H1 (cell line): ENCODE measurements at regions not wholly inside any gene's neighbourhood (a gene's known extent, or its start where the extent isn't known, plus 50 kb on each side); places are given as distances from the start of the nearest gene placed in this dataset.

Experiments used
- CTCF ChIA-PET: fragments of 300-600 bp; sonication (Branson Sonifier 250); formaldehyde crosslinking; loops from one replicate; lab custom pipeline; 2021; ENCODE audit not compliant: partially characterized antibody; lab: Charles Lee
- POLR2A ChIA-PET: fragments of 300-600 bp; sonication (Branson Sonifier 250); formaldehyde crosslinking; loops from one replicate; lab custom pipeline; 2021; ENCODE audit warnings: inconsistent platforms; ENCODE audit not compliant: partially characterized antibody; lab: Charles Lee
- DNase-seq, 2 experiments: peaks; one replicate each; pipeline versions ENCODE4 v3.0.0 to v3.0.0-alpha.2; 2010 to 2022; ENCODE audit warnings: low spot score in 2 of 2, low read depth in 1 of 2, mixed read lengths in 1 of 2
- FAIRE-seq: peaks from 2 replicates; lab custom pipeline; 2011; peaks lifted over from hg19 to GRCh38; lab: Jason Lieb, UNC
- H2AFZ ChIP-seq: 2 replicates; pipeline ENCODE4 v1.8.1; 2012; ENCODE audit warnings: low read length, inconsistent platforms
- H2AK5ac ChIP-seq: 2 replicates; pipeline ENCODE4 v1.6.1; 2013; ENCODE audit warnings: low read depth, low read length
- H2BK120ac ChIP-seq: replicated peaks from 2 replicates; pipeline ENCODE3; 2013; ENCODE audit warnings: low read depth, low read length, inconsistent platforms
- H2BK12ac ChIP-seq: 2 replicates; pipeline ENCODE4 v1.6.1; 2013; ENCODE audit warnings: low read depth, low read length
- H2BK15ac ChIP-seq: 2 replicates; pipeline ENCODE4 v1.6.1; 2013; ENCODE audit warnings: low read length
- H2BK20ac ChIP-seq: 2 replicates; pipeline ENCODE4 v1.6.1; 2013; ENCODE audit warnings: low read length
- H2BK5ac ChIP-seq: 2 replicates; pipeline ENCODE4 v1.6.1; 2013; ENCODE audit warnings: low read depth, low read length
- H3K14ac ChIP-seq: 2 replicates; pipeline ENCODE4 v1.6.1; 2013; ENCODE audit warnings: inconsistent platforms; ENCODE audit not compliant: insufficient read length
- H3K18ac ChIP-seq: 2 replicates; pipeline ENCODE4 v1.6.1; 2013; ENCODE audit warnings: low read length; ENCODE audit errors: extremely low read depth
- H3K23ac ChIP-seq: 2 replicates; pipeline ENCODE4 v1.6.1; 2013; ENCODE audit warnings: inconsistent platforms; ENCODE audit not compliant: insufficient read length
- H3K23me2 ChIP-seq: 2 replicates; pipeline ENCODE4 v1.6.1; 2013; ENCODE audit warnings: low read depth, low read length
- H3K27ac ChIP-seq: 2 replicates; pipeline ENCODE4 v1.6.1; 2011; ENCODE audit warnings: low read depth, low read length, inconsistent platforms
- H3K27me3 ChIP-seq, 4 experiments: replicated peaks in 1 of 4; 1 replicate in 1 of 4; 2 replicates in 3 of 4; pipeline versions ENCODE4 v1.6.1 to v1.8.1; 2011 to 2013; ENCODE audit warnings: low read length in 3 of 4, mild to moderate bottlenecking in 3 of 4, inconsistent platforms in 2 of 4, mixed read lengths in 2 of 4, moderate library complexity in 1 of 4; ENCODE audit not compliant: control insufficient read depth in 3 of 4, insufficient read depth in 3 of 4; ENCODE audit errors: extremely low read depth in 1 of 4
- H3K36me3 ChIP-seq, 4 experiments: 2 replicates each; pipeline versions ENCODE4 v1.6.1 to v1.8.1; 2011 to 2013; ENCODE audit warnings: mild to moderate bottlenecking in 4 of 4, low read length in 3 of 4, moderate library complexity in 2 of 4, control low read depth in 1 of 4, inconsistent platforms in 1 of 4; ENCODE audit not compliant: insufficient read depth in 4 of 4, control insufficient read depth in 2 of 4
- H3K4ac ChIP-seq: replicated peaks from 2 replicates; pipeline ENCODE3; 2013; ENCODE audit warnings: low read length, low read depth, mixed read lengths, inconsistent platforms; ENCODE audit not compliant: insufficient read length
- H3K4me1 ChIP-seq, 4 experiments: replicated peaks in 1 of 4; 1 replicate in 1 of 4; 2 replicates in 3 of 4; pipeline versions ENCODE4 v1.6.1 to v1.8.1; 2011 to 2013; ENCODE audit warnings: low read length in 3 of 4, inconsistent platforms in 2 of 4, mixed read lengths in 1 of 4; ENCODE audit not compliant: insufficient read depth in 4 of 4, control insufficient read depth in 3 of 4
- H3K4me2 ChIP-seq, 2 experiments: 2 replicates each; pipeline versions ENCODE4 v1.6.1 to v1.8.1; 2011 to 2013; ENCODE audit warnings: low read depth in 2 of 2, low read length in 2 of 2, control low read depth in 1 of 2, inconsistent platforms in 1 of 2, mild to moderate bottlenecking in 1 of 2; ENCODE audit not compliant: insufficient read depth in 1 of 2
- H3K4me3 ChIP-seq, 4 experiments: fragments of 200-600, 300-600 bp in 1 of 4; sonication (generic), shearing (Covaris generic), sonication (Bioruptor Twin) in 1 of 4; 2 replicates each; pipeline versions ENCODE4 v1.5.1 to v1.8.1; 2011 to 2016; ENCODE audit warnings: low read length in 4 of 4, low read depth in 3 of 4, control low read depth in 2 of 4, inconsistent platforms in 2 of 4, mild to moderate bottlenecking in 2 of 4, mixed read lengths in 1 of 4, moderate library complexity in 1 of 4; ENCODE audit not compliant: insufficient read depth in 2 of 4; ENCODE audit errors: extremely low read depth in 1 of 4
- H3K56ac ChIP-seq: replicated peaks from 2 replicates; pipeline ENCODE3; 2013; ENCODE audit warnings: low read depth, mild to moderate bottlenecking, mixed read lengths, low read length, inconsistent platforms; ENCODE audit not compliant: insufficient read length
- H3K79me1 ChIP-seq: 2 replicates; pipeline ENCODE4 v1.6.1; 2013; ENCODE audit warnings: low read depth, low read length, control low read depth
- H3K79me2 ChIP-seq, 2 experiments: 2 replicates each; pipeline versions ENCODE4 v1.6.1 to v1.8.1; 2012 to 2013; ENCODE audit warnings: low read length in 2 of 2, mild to moderate bottlenecking in 2 of 2, inconsistent platforms in 1 of 2; ENCODE audit not compliant: insufficient read depth in 2 of 2, control insufficient read depth in 1 of 2
- H3K9ac ChIP-seq, 4 experiments: replicated peaks in 1 of 4; 1 replicate in 1 of 4; 2 replicates in 3 of 4; pipeline versions ENCODE4 v1.6.1 to v1.8.1; 2011 to 2013; ENCODE audit warnings: low read depth in 3 of 4, low read length in 3 of 4, control low read depth in 2 of 4, mild to moderate bottlenecking in 2 of 4, moderate library complexity in 2 of 4, inconsistent platforms in 1 of 4; ENCODE audit errors: extremely low read depth in 1 of 4
- H3K9me3 ChIP-seq, 2 experiments: 2 replicates each; pipeline versions ENCODE4 v1.6.1 to v1.8.1; 2012 to 2013; ENCODE audit warnings: mild to moderate bottlenecking in 2 of 2, moderate library complexity in 2 of 2, control low read depth in 1 of 2, inconsistent platforms in 1 of 2, low read depth in 1 of 2, low read length in 1 of 2, mixed read lengths in 1 of 2; ENCODE audit not compliant: insufficient read depth in 2 of 2
- H4K20me1 ChIP-seq, 2 experiments: replicated peaks in 1 of 2; 2 replicates each; pipeline versions ENCODE3 to v1.8.1; 2011 to 2013; ENCODE audit warnings: inconsistent platforms in 2 of 2, low read length in 2 of 2, mild to moderate bottlenecking in 1 of 2; ENCODE audit not compliant: insufficient read depth in 2 of 2, control insufficient read depth in 1 of 2
- H4K5ac ChIP-seq: 2 replicates; pipeline ENCODE4 v1.6.1; 2013; ENCODE audit warnings: low read length, low read depth, mixed read lengths, inconsistent platforms; ENCODE audit not compliant: insufficient read length
- H4K8ac ChIP-seq: 2 replicates; pipeline ENCODE4 v1.8.0; 2013; ENCODE audit warnings: mild to moderate bottlenecking, moderate library complexity, low read length, inconsistent platforms; ENCODE audit not compliant: insufficient read depth; ENCODE audit errors: extremely low read depth
- H4K91ac ChIP-seq: replicated peaks from 2 replicates; pipeline ENCODE3; 2013; ENCODE audit warnings: low read length, mixed read lengths, inconsistent platforms; ENCODE audit not compliant: insufficient read length
- BRCA1 ChIP-seq: IDR thresholded peaks from 2 replicates; pipeline ENCODE4 v1.6.1; 2012; ENCODE audit warnings: low read depth, low read length, improper control_type of control experiment
- CTBP2 ChIP-seq: IDR thresholded peaks from 2 replicates; pipeline ENCODE4 v1.7.0; 2011; ENCODE audit warnings: borderline replicate concordance, mild to moderate bottlenecking, moderate library complexity, mixed read lengths, low read length; ENCODE audit not compliant: insufficient read depth, insufficient read length
- CTCF ChIP-seq, 3 experiments: IDR thresholded peaks; 1 replicate in 2 of 3; 2 replicates in 1 of 3; pipeline versions ENCODE4 v1.5.1 to v1.6.1; 2011; ENCODE audit warnings: low read length in 3 of 3, mild to moderate bottlenecking in 3 of 3, inconsistent platforms in 2 of 3, low read depth in 1 of 3, moderate library complexity in 1 of 3; ENCODE audit not compliant: insufficient read depth in 1 of 3; ENCODE audit errors: control extremely low read depth in 1 of 3
- EGR1 ChIP-seq: IDR thresholded peaks from 2 replicates; pipeline ENCODE4 v1.6.1; 2011; ENCODE audit warnings: low read depth, low read length, borderline replicate concordance
- GABPA ChIP-seq: IDR thresholded peaks from 2 replicates; pipeline ENCODE4 v1.6.1; 2011; ENCODE audit warnings: mild to moderate bottlenecking, low read length, moderate library complexity, borderline replicate concordance; ENCODE audit not compliant: insufficient read depth
- HDAC2 ChIP-seq, 2 experiments: fragments of 300-600 bp in 1 of 2; sonication (generic) in 1 of 2; IDR thresholded peaks; 2 replicates each; pipeline ENCODE4 v1.6.1; 2011 to 2012; ENCODE audit warnings: low read depth in 2 of 2, low read length in 2 of 2, mild to moderate bottlenecking in 2 of 2, moderate library complexity in 2 of 2, borderline replicate concordance in 1 of 2, inconsistent platforms in 1 of 2
- ZNF274 ChIP-seq: IDR thresholded peaks from 2 replicates; pipeline ENCODE4 v1.7.0; 2012; ENCODE audit warnings: low read length, borderline replicate concordance; ENCODE audit errors: extremely low read depth
- WGBS, 2 experiments: shearing (Covaris generic) in 1 of 2; methylation state at CpG; one replicate each; pipeline versions ENCODE4 v1.1.6 to v1.1.7; 2013 to 2015; ENCODE audit warnings: low lambda C conversion rate in 2 of 2, mixed read lengths in 2 of 2, inconsistent platforms in 1 of 2, low coverage in 1 of 2, missing lambda C conversion rate in 1 of 2; ENCODE audit not compliant: insufficient replicate concordance in 2 of 2, insufficient coverage in 1 of 2, insufficient read length in 1 of 2; ENCODE audit errors: extremely low coverage in 1 of 2, missing lambda C conversion rate in 1 of 2; 5-methylcytosine and 5-hydroxymethylcytosine counted together
- TF ChIP-seq, protein P1 (sequence below): IDR thresholded peaks from 2 replicates; pipeline ENCODE4 v1.6.1; 2012; ENCODE audit warnings: low read length, inconsistent platforms

DNA sequence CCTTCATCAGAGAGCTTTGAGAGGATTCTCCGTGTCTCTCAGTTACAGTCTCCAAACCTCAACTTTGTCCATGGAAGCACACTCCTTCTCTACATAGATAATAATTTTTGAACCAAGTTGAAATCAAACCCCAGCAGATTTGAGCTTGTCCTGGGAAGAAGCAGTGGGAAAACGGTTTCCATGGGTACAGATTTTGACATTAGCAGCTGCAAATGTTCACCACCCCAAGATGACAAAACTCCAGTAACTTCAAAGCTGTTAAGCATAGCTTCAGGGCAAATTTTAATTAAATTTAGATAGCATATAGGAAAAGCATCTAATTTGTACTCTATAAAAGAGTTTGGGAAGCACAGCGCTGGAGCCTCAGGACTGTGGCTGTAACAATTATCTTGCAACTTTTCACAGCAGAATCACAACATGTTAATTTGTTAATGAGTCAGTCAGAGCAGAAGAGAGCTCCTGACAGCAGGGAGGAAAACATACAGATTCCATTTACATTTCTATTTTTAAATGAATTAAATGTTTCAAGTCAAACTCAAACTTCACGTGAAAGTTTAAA lies 240.7 kb downstream of the BMP7 start:
- ChIA-PET CTCF (interaction anchor here (1.0 to 2.3 kb wide), 9 partner anchors 8 to 192 kb away, joined by 3 to 11 read pairs (median 4); no protein-coding TSS in a partner anchor), POLR2A (interaction anchor here (1.2 kb wide), 1 partner anchor 17 kb away, joined by 3 read pairs; no protein-coding TSS in a partner anchor)
- no peak for TF ChIP-seq HDAC2 (IDR thresholded peaks at IDR 0.05; ENCODE audit: borderline replicate concordance in 1 of 2, low read depth in 2 of 2, low read length in 2 of 2)
- no peak for TF ChIP-seq EGR1
- no peak for TF ChIP-seq CTBP2
- TF ChIP-seq, protein P1, sequence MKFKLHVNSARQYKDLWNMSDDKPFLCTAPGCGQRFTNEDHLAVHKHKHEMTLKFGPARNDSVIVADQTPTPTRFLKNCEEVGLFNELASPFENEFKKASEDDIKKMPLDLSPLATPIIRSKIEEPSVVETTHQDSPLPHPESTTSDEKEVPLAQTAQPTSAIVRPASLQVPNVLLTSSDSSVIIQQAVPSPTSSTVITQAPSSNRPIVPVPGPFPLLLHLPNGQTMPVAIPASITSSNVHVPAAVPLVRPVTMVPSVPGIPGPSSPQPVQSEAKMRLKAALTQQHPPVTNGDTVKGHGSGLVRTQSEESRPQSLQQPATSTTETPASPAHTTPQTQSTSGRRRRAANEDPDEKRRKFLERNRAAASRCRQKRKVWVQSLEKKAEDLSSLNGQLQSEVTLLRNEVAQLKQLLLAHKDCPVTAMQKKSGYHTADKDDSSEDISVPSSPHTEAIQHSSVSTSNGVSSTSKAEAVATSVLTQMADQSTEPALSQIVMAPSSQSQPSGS: no peak
- no peak for TF ChIP-seq CTCF (IDR thresholded peaks at IDR 0.05; ENCODE audit: control extremely low read depth in 1 of 3, insufficient read depth in 1 of 3, low read depth in 1 of 3, low read length in 3 of 3)
- TF ChIP-seq BRCA1: no peak
- TF ChIP-seq GABPA: no peak
- no peak for TF ChIP-seq ZNF274

More for the DNA sequence above, 240.7 kb downstream of the BMP7 start:
- Histone ChIP-seq H3K18ac (no peak overlapping the region), H2BK15ac (no peak overlapping the region), H3K14ac (no peak overlapping the region), H2BK12ac (no peak overlapping the region), H2AFZ (no peak overlapping the region), H3K23ac (no peak overlapping the region), H2BK120ac (no peak overlapping the region), H3K4me3 (no peak overlapping the region), H4K20me1 (no peaks in the 10 kb centered on the region), H3K23me2 (no peaks in the 10 kb centered on the region), H3K79me1 (no peaks in the 10 kb centered on the region), H2BK20ac (no peak overlapping the region), H3K79me2 (no peaks in the 10 kb centered on the region), H3K56ac (no peak overlapping the region), H3K4me1 (peaks cover 0 to 15% (median 6%) of the 10 kb centered on the region in 4 experiments; a peak in 6 of 7 replicates), H2BK5ac (no peak overlapping the region), H3K4ac (no peak overlapping the region), H3K27ac (no peak overlapping the region), H3K9ac (no peak overlapping the region), H3K4me2 (no peak overlapping the region), H4K5ac (no peak overlapping the region), H2AK5ac (no peak overlapping the region), H4K8ac (no peak overlapping the region), H3K36me3 (no peaks in the 10 kb centered on the region), H3K27me3 (peaks cover 0 to 2% (median 0%) of the 10 kb centered on the region in 4 experiments; a peak in 1 of 7 replicates), H4K91ac (no peak overlapping the region), H3K9me3 (no peaks in the 10 kb centered on the region)
- FAIRE-seq (no peak), DNase-seq (no peak)
- WGBS, 2 experiments: 67% methylated on average over 4 of the region's 4 CpGs; no CpG with 5 or more reads in 1 of the 2 experiments
